ENCODE measurements at regions not wholly inside any gene's neighbourhood (a gene's known extent, or its start where the extent isn't known, plus 50 kb on each side); places are given as distances from the start of the nearest gene placed in this dataset.
A peak's percentile ranks its signal among the peaks of the same experiment; 100 is the strongest.
"Not testable (repeated sequence)": the region's sequence is repeated elsewhere in the genome, so short reads cannot be mapped to it uniquely, and the experiment has no call there.

DNA sequence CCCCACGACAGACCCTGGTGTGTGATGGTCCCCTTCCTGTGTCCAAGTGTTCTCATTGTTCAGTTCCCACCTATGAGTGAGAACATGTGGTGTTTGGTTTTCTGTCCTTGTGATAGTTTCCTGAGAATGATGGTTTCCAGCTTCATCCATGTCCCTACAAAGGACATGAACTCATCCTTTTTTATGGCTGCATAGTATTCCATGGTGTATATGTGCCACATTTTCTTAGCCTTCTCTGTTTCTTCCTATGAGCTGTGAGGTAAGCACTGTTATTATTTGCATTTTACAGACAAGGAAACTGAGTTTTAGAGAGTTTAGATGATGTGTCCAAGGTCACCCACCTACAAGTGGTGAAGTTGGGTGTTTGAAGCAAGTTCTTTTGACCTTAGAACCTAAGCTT lies 51.1 kb upstream of the BNC1 start:
- not testable (repeated sequence) for H3K4me3 ChIP-seq (ENCODE audit: low read depth, low read length)

DNA sequence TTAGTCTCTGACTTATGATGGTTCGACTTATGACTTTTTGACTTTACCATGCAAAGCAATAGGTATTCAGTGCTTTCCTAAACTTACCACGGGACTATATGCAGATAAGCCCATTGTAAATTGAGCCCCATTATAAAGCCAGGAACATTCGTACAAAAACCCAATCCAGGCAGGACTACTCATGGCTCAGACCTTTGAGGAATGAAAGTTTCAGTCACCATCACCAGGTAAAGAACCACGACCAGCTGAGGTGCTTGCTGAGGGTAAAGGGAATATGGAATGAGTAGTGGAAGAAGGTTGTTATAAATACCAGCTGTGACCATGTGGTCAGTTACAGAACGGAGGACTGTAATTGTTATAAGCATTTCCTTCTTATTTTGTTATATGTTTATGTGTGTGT lies 54.9 kb upstream of the BNC1 start:
- H3K4me3 ChIP-seq (ENCODE audit: low read depth, low read length), result no peak overlapping the region
- no peak for DNase-seq (ENCODE audit: low read depth)
- TF ChIP-seq, protein P1, sequence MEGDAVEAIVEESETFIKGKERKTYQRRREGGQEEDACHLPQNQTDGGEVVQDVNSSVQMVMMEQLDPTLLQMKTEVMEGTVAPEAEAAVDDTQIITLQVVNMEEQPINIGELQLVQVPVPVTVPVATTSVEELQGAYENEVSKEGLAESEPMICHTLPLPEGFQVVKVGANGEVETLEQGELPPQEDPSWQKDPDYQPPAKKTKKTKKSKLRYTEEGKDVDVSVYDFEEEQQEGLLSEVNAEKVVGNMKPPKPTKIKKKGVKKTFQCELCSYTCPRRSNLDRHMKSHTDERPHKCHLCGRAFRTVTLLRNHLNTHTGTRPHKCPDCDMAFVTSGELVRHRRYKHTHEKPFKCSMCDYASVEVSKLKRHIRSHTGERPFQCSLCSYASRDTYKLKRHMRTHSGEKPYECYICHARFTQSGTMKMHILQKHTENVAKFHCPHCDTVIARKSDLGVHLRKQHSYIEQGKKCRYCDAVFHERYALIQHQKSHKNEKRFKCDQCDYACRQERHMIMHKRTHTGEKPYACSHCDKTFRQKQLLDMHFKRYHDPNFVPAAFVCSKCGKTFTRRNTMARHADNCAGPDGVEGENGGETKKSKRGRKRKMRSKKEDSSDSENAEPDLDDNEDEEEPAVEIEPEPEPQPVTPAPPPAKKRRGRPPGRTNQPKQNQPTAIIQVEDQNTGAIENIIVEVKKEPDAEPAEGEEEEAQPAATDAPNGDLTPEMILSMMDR (IDR thresholded peaks at IDR 0.05; ENCODE audit: insufficient read depth, low read length), result no peak

More for the DNA sequence above, 51.1 kb upstream of the BNC1 start:
- DNase-seq (ENCODE audit: low read depth), result not testable (repeated sequence)

DNA sequence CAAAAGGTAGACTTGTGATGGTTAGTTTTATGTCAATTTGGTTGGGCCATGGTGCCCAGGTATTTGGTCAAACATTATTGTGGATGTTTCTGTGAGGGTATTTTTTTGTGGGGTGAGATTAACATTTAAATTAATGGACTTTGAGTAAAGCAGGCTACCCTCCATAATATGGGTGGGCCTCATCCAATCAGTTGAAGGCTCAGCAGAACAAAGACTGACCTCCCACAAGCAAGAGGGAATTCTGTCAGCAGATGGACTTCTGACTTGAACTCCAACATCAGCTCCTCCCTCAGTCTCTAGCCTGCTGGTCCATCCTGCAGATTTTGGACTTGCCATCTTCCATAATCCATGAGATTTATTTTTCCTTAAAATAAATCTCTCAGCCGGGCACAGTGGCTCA lies 55.6 kb upstream of the BNC1 start:
- TF ChIP-seq, protein P1 (IDR thresholded peaks at IDR 0.05; ENCODE audit: insufficient read depth, low read length), result no peak

DNA sequence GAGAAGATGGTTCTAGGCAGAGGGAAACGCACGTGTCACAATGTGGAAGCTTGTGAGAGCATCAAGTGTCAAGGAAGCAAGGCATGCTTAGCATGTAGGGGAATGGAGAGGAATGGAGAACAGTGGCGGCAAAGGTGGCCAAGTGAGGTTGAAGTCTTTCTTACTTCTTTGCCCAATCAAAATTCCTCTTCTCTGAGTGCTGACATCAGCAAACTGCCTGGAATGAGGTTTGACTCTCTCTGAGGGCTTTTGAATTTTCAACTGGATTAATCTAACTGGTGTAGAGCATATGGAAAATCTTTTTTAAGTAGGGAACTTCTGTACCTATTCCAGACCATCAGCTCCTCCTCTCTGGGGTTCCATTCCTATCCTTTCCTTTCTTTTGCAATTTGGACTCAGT lies 61.9 kb upstream of the BNC1 start:
- H3K4me3 ChIP-seq (ENCODE audit: low read depth, low read length), result no peak overlapping the region
- TF ChIP-seq, protein P1 (IDR thresholded peaks at IDR 0.05; ENCODE audit: insufficient read depth, low read length), result no peak
- DNase-seq (ENCODE audit: low read depth), result no peak

More for the DNA sequence above, 55.6 kb upstream of the BNC1 start:
- no peak for DNase-seq (ENCODE audit: low read depth)
- H3K4me3 ChIP-seq (ENCODE audit: low read depth, low read length), result no peak overlapping the region

DNA sequence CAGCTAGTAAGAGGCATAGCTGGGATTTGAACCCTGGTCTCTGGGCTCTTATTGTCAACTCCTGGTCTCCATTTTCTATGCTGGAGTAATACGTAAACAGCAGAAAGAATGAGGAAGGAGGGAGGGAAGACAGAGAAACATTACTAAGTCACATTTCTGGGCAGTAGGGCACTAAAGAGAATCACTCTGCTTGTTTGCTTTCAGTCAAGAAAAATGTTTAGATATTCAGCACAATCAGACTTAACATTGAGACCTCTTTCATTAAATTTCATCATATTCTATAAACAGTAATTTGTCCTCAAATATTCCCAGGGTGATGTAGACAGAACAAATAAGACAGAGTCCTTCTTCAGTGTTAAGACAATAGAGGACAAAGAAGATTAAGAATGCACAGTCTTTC lies 67.7 kb upstream of the BNC1 start:
- TF ChIP-seq, protein P1 (IDR thresholded peaks at IDR 0.05; ENCODE audit: insufficient read depth, low read length), result no peak
- no peak overlapping the region for H3K4me3 ChIP-seq (ENCODE audit: low read depth, low read length)
- peak; percentile 2 for DNase-seq (ENCODE audit: low read depth)

DNA sequence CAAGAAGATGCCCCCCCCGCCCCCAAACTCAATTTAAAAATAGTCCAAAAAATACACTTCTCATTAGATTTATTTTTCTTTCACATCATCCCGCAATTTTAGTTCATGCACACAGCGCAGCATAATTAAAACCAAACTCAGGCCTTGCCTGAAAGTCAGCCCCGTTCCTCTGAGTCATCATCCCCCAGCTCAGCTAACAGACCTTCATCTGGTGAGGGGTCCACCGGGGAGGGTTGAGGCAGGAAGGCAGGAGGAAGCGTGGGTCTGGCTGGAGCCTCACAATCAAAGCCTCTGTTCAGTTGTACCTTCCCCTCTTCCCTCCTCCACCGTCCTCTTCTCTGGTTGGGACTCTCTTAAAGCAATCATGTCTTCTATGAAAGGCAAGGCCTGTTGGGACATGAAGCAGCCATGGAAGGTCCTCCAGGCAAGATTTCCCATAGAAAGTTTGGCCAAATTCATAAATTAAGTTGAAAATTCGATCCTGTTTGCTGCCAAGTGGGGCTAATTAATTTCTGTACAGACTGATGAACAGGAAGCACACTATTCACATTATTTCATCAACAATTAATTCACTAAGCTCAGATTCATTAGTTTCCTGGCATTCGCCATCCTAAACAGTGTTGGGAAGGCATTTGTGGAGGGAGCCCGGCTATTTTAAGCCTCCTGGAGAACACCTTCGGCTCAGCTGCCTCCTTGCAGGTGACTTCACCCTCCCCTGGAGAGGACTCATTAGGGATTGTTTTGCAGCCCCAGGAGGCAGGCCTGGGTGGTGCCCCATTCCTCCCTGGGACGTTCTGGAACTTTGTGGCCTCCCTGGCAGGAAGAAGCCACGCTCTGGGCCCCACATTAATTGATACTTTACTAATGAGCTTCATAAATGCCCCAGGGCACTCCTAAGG lies 72.3 kb upstream of the BNC1 start:
- DNase-seq (ENCODE audit: low read depth), result no peak
- no peak overlapping the region for H3K4me3 ChIP-seq (ENCODE audit: low read depth, low read length)
- TF ChIP-seq, protein P1 (IDR thresholded peaks at IDR 0.05; ENCODE audit: insufficient read depth, low read length), result no peak

DNA sequence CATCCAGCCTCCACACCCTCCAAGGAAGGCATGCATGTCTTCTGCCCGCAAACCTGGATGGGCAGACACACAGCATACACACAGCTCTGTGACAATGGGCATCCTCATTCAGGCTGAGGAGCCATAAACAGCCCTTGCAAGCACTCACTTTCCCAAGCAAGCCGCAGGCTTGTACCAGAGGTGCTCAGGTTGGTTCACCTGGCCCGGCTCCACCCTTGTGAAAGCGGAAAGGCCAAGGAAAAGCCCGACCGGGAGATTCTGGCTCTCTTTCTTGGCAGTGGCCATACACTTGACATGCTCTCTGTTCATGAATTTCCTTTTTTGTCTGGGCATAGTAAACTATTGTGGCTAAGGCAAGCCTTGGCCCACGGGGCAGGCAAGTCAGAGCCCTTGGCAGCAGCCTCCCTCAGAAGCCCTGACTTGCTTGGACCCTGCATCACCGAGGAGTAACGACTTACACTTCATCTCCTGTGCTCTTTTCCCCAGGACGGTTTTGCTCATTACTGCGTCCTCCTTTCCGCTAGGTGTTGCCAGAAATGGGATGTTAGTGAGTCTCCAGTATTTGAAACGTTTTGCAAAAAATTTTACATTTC lies 74.6 kb upstream of the BNC1 start:
- no peak for DNase-seq (ENCODE audit: low read depth)
- TF ChIP-seq, protein P1 (IDR thresholded peaks at IDR 0.05; ENCODE audit: insufficient read depth, low read length), result no peak
- no peak overlapping the region for H3K4me3 ChIP-seq (ENCODE audit: low read depth, low read length)
